B cell (primary cell): ENCODE measurements at regions not wholly inside any gene's neighbourhood (a gene's known extent, or its start where the extent isn't known, plus 50 kb on each side); places are given as distances from the start of the nearest gene placed in this dataset.

ENCODE experiments used
- ATAC-seq: fragments of 200-7000 bp; cut with Tn5 transposase; one replicate; pipeline ENCODE4 v1.10.0; 2021; ENCODE audit warnings: low read depth, mild to moderate bottlenecking, moderate number of reproducible peaks, moderate library complexity
- CTCF ChIA-PET: fragments of 350-600 bp; sonication (Branson Sonifier 250); formaldehyde crosslinking; loops from one replicate; lab custom pipeline; 2021; ENCODE audit warnings: antibody characterized with exemption, inconsistent platforms; lab: Charles Lee
- POLR2A ChIA-PET: fragments of 350-600 bp; sonication (Branson Sonifier 250); formaldehyde crosslinking; loops from one replicate; lab custom pipeline; 2021; ENCODE audit warnings: antibody characterized with exemption; lab: Charles Lee
- DNase-seq: peaks from one replicate; pipeline ENCODE4 v3.0.0; 2013
- H2AFZ ChIP-seq: 2 replicates; pipeline ENCODE4 v1.6.1; 2012; ENCODE audit warnings: mild to moderate bottlenecking, low read depth, low read length; ENCODE audit not compliant: insufficient read depth, poor library complexity, severe bottlenecking
- H3K27ac ChIP-seq, 2 donors: 1 replicate in 1 of 2; 2 replicates in 1 of 2; pipeline ENCODE4 v1.5.1; 2012 to 2013; ENCODE audit warnings: low read length in 2 of 2, mild to moderate bottlenecking in 2 of 2, moderate library complexity in 1 of 2
- H3K27me3 ChIP-seq, 4 experiments: fragments of 200-600 bp in 1 of 4; sonication (generic) in 1 of 4; replicated peaks in 1 of 4; 1 replicate in 2 of 4; 2 replicates in 2 of 4; pipeline versions ENCODE4 v1.6.1 to v1.7.0; 2013 to 2016; ENCODE audit warnings: low read length in 3 of 4, mild to moderate bottlenecking in 2 of 4, mixed read lengths in 1 of 4, moderate library complexity in 1 of 4; ENCODE audit not compliant: insufficient read depth in 4 of 4, control insufficient read depth in 3 of 4; ENCODE audit errors: control extremely low read depth in 1 of 4
- H3K36me3 ChIP-seq, 2 experiments: replicated peaks in 1 of 2; 1 replicate in 1 of 2; 2 replicates in 1 of 2; pipeline versions ENCODE4 v1.6.1 to v1.7.1; 2013; ENCODE audit warnings: low read length in 1 of 2; ENCODE audit not compliant: insufficient read depth in 2 of 2, control insufficient read depth in 1 of 2; ENCODE audit errors: control extremely low read depth in 1 of 2, extremely low read depth in 1 of 2
- H3K4me1 ChIP-seq, 2 donors: fragments of 200-600 bp in 1 of 2; sonication (generic) in 1 of 2; 1 replicate in 1 of 2; 2 replicates in 1 of 2; pipeline versions ENCODE4 v1.5.1 to v1.6.1; 2013 to 2017; ENCODE audit warnings: low read length in 2 of 2; ENCODE audit not compliant: control insufficient read depth in 2 of 2, insufficient read depth in 2 of 2
- H3K4me2 ChIP-seq: replicated peaks from 2 replicates; pipeline ENCODE3; 2012; ENCODE audit warnings: mild to moderate bottlenecking, low read depth, low read length; ENCODE audit not compliant: poor library complexity, severe bottlenecking
- H3K4me3 ChIP-seq, 5 experiments: fragments of 200-600 bp in 1 of 5; sonication (generic) in 1 of 5; 1 replicate in 3 of 5; 2 replicates in 2 of 5; pipeline versions ENCODE4 v1.5.1 to v1.7.0; 2011 to 2016; ENCODE audit warnings: low read length in 4 of 5, mild to moderate bottlenecking in 4 of 5, low read depth in 2 of 5, control low read depth in 1 of 5, moderate library complexity in 1 of 5; ENCODE audit not compliant: insufficient read depth in 1 of 5; ENCODE audit errors: control extremely low read depth in 1 of 5, extremely low read depth in 1 of 5
- H3K79me2 ChIP-seq: fragments of 200-600 bp; sonication (generic); one replicate; pipeline ENCODE4 v1.6.0; 2016; ENCODE audit warnings: low read length; ENCODE audit not compliant: control insufficient read depth, insufficient read depth
- H3K9ac ChIP-seq: fragments of 200-600 bp; sonication (generic); 2 replicates; pipeline ENCODE4 v1.6.1; 2017; ENCODE audit warnings: mild to moderate bottlenecking, low read length, moderate library complexity
- H3K9me3 ChIP-seq, 3 donors: one replicate each; pipeline versions ENCODE4 v1.6.1 to v1.7.1; 2013; ENCODE audit warnings: low read length in 2 of 3; ENCODE audit not compliant: control insufficient read depth in 2 of 3, insufficient read depth in 1 of 3; ENCODE audit errors: control extremely low read depth in 1 of 3
- H4K20me1 ChIP-seq: 2 replicates; pipeline ENCODE4 v1.6.0; 2012; ENCODE audit warnings: mild to moderate bottlenecking, low read length; ENCODE audit not compliant: insufficient read depth, control insufficient read depth, poor library complexity, severe bottlenecking
- H3K27ac Mint-ChIP-seq: one replicate; pipeline ENCODE4 v1.8.0; 2021; ENCODE audit warnings: mixed read lengths
- H3K27me3 Mint-ChIP-seq: one replicate; pipeline ENCODE4 v1.8.0; 2021; ENCODE audit warnings: mixed read lengths
- H3K4me1 Mint-ChIP-seq: one replicate; pipeline ENCODE4 v1.8.0; 2021; ENCODE audit warnings: mixed read lengths
- H3K4me3 Mint-ChIP-seq: one replicate; pipeline ENCODE4 v1.8.0; 2021; ENCODE audit warnings: mixed read lengths
- H3K9me3 Mint-ChIP-seq: one replicate; pipeline ENCODE4 v1.8.0; 2022; ENCODE audit warnings: mixed read lengths; ENCODE audit not compliant: insufficient read depth
- EZH2 ChIP-seq: IDR thresholded peaks from 2 replicates; pipeline ENCODE4 v1.6.1; 2012; ENCODE audit warnings: borderline replicate concordance, low read depth, mild to moderate bottlenecking, moderate library complexity, low read length; ENCODE audit not compliant: insufficient read depth, poor library complexity, severe bottlenecking
- WGBS: methylation state at CpG from one replicate; pipeline ENCODE4 v1.1.5; 2013; ENCODE audit warnings: missing lambda C conversion rate; ENCODE audit not compliant: insufficient coverage; 5-methylcytosine and 5-hydroxymethylcytosine counted together
- intact Hi-C: fragments of 100-400 bp; cut with micrococcal nuclease; formaldehyde crosslinking; loops from one replicate; pipeline ENCODE4 v1.10.0; 2022
- TF ChIP-seq, protein P1 (sequence below): fragments of 200-600 bp; IDR thresholded peaks from one replicate; pipeline ENCODE4 v1.8.0; 2022; ENCODE audit warnings: antibody characterized with exemption, mild to moderate bottlenecking

DNA sequence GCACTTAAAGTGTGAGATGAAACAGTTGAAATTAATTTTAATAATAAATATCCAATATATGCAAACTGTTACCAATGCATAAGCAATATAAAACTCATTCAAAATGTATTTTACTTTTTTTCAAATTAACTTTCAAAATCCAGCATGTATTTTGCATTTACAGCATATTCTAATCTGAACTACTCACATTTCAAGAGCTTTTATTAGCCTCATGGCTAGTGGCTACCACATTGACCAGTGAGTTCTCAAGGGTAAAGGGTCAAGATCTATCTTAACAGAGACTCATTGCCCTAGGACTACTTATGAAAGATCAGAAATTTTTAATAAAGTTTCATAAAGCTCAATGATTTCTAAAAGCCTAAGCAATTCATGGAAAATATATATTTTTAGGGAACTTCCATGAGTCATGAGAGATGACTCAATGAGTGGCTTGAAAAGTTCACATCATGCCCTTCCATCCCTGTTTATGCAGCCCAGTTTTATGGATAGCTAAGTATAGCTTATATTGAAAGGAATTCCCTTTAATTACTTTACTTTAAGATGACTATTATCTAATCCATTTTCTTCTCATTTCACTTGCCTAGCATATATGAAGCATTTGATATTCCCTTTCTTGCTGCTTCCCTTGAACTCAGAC, 608.6 kb downstream of the SLCO4C1 start:
- no peak overlapping the region for H3K4me3 Mint-ChIP-seq
- H3K4me1 Mint-ChIP-seq: no peaks in the 10 kb centered on the region
- H3K4me2 ChIP-seq: no peak overlapping the region
- H3K27ac Mint-ChIP-seq: no peak overlapping the region
- no peaks in the 10 kb centered on the region for H3K79me2 ChIP-seq
- no peak overlapping the region for H3K4me3 ChIP-seq
- ATAC-seq (no peak), DNase-seq (no peak)
- intact Hi-C loops: no loop called here
- H3K36me3 ChIP-seq: no peaks in the 10 kb centered on the region
- no peaks in the 10 kb centered on the region for H3K27me3 Mint-ChIP-seq
- no peaks in the 10 kb centered on the region for H4K20me1 ChIP-seq
- no peak overlapping the region for H3K9ac ChIP-seq
- H2AFZ ChIP-seq: no peak overlapping the region
- ChIA-PET CTCF (interaction anchor here (1.5 kb wide), 1 partner anchor 9 kb away, joined by 6 read pairs; no protein-coding TSS in a partner anchor), POLR2A (no interaction called here)
- TF ChIP-seq, protein P1, sequence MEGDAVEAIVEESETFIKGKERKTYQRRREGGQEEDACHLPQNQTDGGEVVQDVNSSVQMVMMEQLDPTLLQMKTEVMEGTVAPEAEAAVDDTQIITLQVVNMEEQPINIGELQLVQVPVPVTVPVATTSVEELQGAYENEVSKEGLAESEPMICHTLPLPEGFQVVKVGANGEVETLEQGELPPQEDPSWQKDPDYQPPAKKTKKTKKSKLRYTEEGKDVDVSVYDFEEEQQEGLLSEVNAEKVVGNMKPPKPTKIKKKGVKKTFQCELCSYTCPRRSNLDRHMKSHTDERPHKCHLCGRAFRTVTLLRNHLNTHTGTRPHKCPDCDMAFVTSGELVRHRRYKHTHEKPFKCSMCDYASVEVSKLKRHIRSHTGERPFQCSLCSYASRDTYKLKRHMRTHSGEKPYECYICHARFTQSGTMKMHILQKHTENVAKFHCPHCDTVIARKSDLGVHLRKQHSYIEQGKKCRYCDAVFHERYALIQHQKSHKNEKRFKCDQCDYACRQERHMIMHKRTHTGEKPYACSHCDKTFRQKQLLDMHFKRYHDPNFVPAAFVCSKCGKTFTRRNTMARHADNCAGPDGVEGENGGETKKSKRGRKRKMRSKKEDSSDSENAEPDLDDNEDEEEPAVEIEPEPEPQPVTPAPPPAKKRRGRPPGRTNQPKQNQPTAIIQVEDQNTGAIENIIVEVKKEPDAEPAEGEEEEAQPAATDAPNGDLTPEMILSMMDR: no peak
- TF ChIP-seq EZH2: no peak
- H3K4me1 ChIP-seq: no peaks in the 10 kb centered on the region
- no peaks in the 10 kb centered on the region for H3K9me3 Mint-ChIP-seq
- H3K9me3 ChIP-seq: no peaks in the 10 kb centered on the region
- H3K27ac ChIP-seq: no peak overlapping the region
- no peaks in the 10 kb centered on the region for H3K27me3 ChIP-seq

DNA sequence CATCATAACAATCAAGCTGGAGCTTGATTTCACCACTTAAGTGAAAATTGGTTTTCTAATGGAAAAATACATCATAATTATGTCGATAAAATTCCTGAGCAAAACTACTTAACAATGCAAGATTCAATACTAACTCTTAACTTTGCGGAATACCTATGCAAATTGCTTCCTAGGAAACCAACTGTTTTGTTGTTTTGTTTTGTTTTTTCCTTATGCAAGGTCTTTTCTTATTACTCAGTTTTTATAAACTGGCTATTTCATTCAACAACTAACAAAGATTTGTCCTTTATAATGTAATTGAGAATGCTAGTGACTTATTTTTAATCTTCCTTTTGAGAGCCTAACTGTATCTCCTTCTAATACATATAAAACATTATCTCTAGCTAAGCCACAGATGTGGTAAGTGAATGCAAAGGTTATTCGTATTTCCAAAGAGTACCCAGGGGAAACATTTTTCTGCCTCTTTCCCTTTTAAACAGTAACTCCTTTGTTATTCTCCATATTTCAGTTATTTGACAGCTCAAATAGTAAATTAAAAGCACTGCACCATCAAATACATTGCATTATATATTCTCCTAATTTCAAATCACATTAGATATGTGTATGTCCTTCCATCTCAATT, 609.4 kb downstream of the SLCO4C1 start:
- no CpG with 5 or more reads among the region's 3 CpGs for WGBS
- H3K4me3 Mint-ChIP-seq: no peak overlapping the region
- Histone ChIP-seq H3K9ac (no peak overlapping the region), H3K79me2 (no peaks in the 10 kb centered on the region), H3K9me3 (no peaks in the 10 kb centered on the region), H2AFZ (no peak overlapping the region), H3K4me2 (no peak overlapping the region), H4K20me1 (no peaks in the 10 kb centered on the region), H3K36me3 (no peaks in the 10 kb centered on the region), H3K4me1 (no peaks in the 10 kb centered on the region), H3K27ac (no peak overlapping the region), H3K4me3 (no peak overlapping the region), H3K27me3 (no peaks in the 10 kb centered on the region)
- no peaks in the 10 kb centered on the region for H3K4me1 Mint-ChIP-seq
- H3K27me3 Mint-ChIP-seq: no peaks in the 10 kb centered on the region
- POLR2A ChIA-PET: no interaction called here
- no peak overlapping the region for H3K27ac Mint-ChIP-seq
- TF ChIP-seq EZH2: no peak
- TF ChIP-seq, protein P1: no peak
- CTCF ChIA-PET: no interaction called here
- no peak for ATAC-seq
- H3K9me3 Mint-ChIP-seq: no peaks in the 10 kb centered on the region
- intact Hi-C loops: no loop called here
- no peak for DNase-seq
